GM12878 (cell line): ENCODE measurements at regions not wholly inside any gene's neighbourhood (a gene's known extent, or its start where the extent isn't known, plus 50 kb on each side); places are given as distances from the start of the nearest gene placed in this dataset.

Experiments used
- ATAC-seq: fragments of 200-7000 bp; cut with Tn5 transposase; 3 replicates; pipeline ENCODE4 v1.9.1; 2020; ENCODE audit warnings: mild to moderate bottlenecking, moderate library complexity
- BruUV-seq: library from RNA; stranded (reverse); fragments of 400-500 nt; replicated peaks from 2 replicates; lab custom pipeline; 2021; lab: Mats Ljungman, UMichigan
- CTCF ChIA-PET: fragments of 300-600 bp; sonication (Branson Sonifier 250); formaldehyde crosslinking; extraction: SDS; loops from one replicate; lab custom pipeline; 2021; ENCODE audit warnings: inconsistent platforms; lab: Yijun Ruan, JAX
- POLR2A ChIA-PET: fragments of 350-600 bp; formaldehyde crosslinking; extraction: SDS; loops from one replicate; lab custom pipeline; 2021; ENCODE audit warnings: inconsistent platforms; lab: Charles Lee
- RAD21 ChIA-PET: fragments of 300-600 bp; sonication (Branson Sonifier 250); formaldehyde crosslinking; loops from one replicate; lab custom pipeline; 2023; ENCODE audit warnings: antibody characterized with exemption; ENCODE audit not compliant: unreplicated experiment; lab: Charles Lee
- SMC1A ChIA-PET: fragments of 300-600 bp; sonication (Branson Sonifier 250); formaldehyde crosslinking; loops from one replicate; lab custom pipeline; 2023; ENCODE audit not compliant: unreplicated experiment, uncharacterized antibody; lab: Charles Lee
- DNase-seq: peaks from one replicate; pipeline ENCODE4 v3.0.0-alpha.2; 2011; ENCODE audit warnings: low read depth, low spot score
- FAIRE-seq: peaks from 3 replicates; lab custom pipeline; 2011; peaks lifted over from hg19 to GRCh38; lab: Jason Lieb, UNC
- H2AFZ ChIP-seq: 2 replicates; pipeline ENCODE4 v1.6.0; 2011; ENCODE audit warnings: low read depth, low read length, control low read depth; ENCODE audit not compliant: control insufficient read depth
- H3K27ac ChIP-seq: 2 replicates; pipeline ENCODE4 v1.5.1; 2011; ENCODE audit warnings: control low read depth; ENCODE audit not compliant: control insufficient read depth, insufficient read depth
- H3K27me3 ChIP-seq, 2 experiments: replicated peaks in 1 of 2; 2 replicates each; pipeline versions ENCODE4 v1.6.0 to v1.6.1; 2011; ENCODE audit warnings: low read length in 1 of 2; ENCODE audit not compliant: control insufficient read depth in 2 of 2, insufficient read depth in 2 of 2
- H3K36me3 ChIP-seq, 2 experiments: 2 replicates each; pipeline ENCODE4 v1.5.1; 2011; ENCODE audit warnings: low read length in 1 of 2; ENCODE audit not compliant: control insufficient read depth in 2 of 2, insufficient read depth in 2 of 2
- H3K4me1 ChIP-seq: 2 replicates; pipeline ENCODE4 v1.6.1; 2011; ENCODE audit warnings: mild to moderate bottlenecking, low read length, moderate library complexity, mixed read lengths; ENCODE audit not compliant: control insufficient read depth, insufficient read depth
- H3K4me2 ChIP-seq: 2 replicates; pipeline ENCODE4 v1.6.0; 2011; ENCODE audit warnings: control low read depth; ENCODE audit not compliant: control insufficient read depth, insufficient read depth
- H3K4me3 ChIP-seq: fragments of 200-600 bp; sonication (generic); 2 replicates; pipeline ENCODE4 v1.5.1; 2016
- H3K79me2 ChIP-seq: 2 replicates; pipeline ENCODE4 v1.6.0; 2011; ENCODE audit warnings: low read length; ENCODE audit not compliant: control insufficient read depth, insufficient read depth
- H3K9ac ChIP-seq: 2 replicates; pipeline ENCODE4 v1.8.0; 2011; ENCODE audit warnings: low read length, control low read depth, mixed read lengths; ENCODE audit not compliant: control insufficient read depth, insufficient read depth
- H3K9me3 ChIP-seq: replicated peaks from 3 replicates; pipeline ENCODE4 v1.5.1; 2011; ENCODE audit warnings: mild to moderate bottlenecking, low read length; ENCODE audit not compliant: control insufficient read depth, insufficient read depth
- H4K20me1 ChIP-seq: 2 replicates; pipeline ENCODE4 v1.6.0; 2011; ENCODE audit not compliant: control insufficient read depth, insufficient read depth
- RUNX3 ChIP-seq: IDR thresholded peaks from 2 replicates; pipeline ENCODE4 v1.6.1; 2012; ENCODE audit warnings: low read length, inconsistent platforms
- SPI1 ChIP-seq: IDR thresholded peaks from 2 replicates; pipeline ENCODE4 v1.6.1; 2011; ENCODE audit warnings: low read depth, mild to moderate bottlenecking, low read length, moderate library complexity, borderline replicate concordance; ENCODE audit not compliant: insufficient read depth
- WGBS: methylation state at CpG from one replicate; pipeline ENCODE4 v1.1.6; 2016; ENCODE audit warnings: low lambda C conversion rate; ENCODE audit not compliant: insufficient replicate concordance, insufficient coverage; ENCODE audit errors: missing lambda C conversion rate; 5-methylcytosine and 5-hydroxymethylcytosine counted together
- in situ Hi-C: fragments of 300-500 bp; cut with MboI; formaldehyde crosslinking; loops from 9 replicates; pipeline ENCODE4 v1.14.3; 2018; ENCODE audit warnings: mixed read lengths
- intact Hi-C: fragments of 100-400 bp; cut with micrococcal nuclease; formaldehyde crosslinking; loops from one replicate; pipeline ENCODE4 v1.14.2; 2022; ENCODE audit not compliant: unreplicated experiment
- TF ChIP-seq, protein P1 (sequence below): fragments of 450-650 bp; IDR thresholded peaks from 2 replicates; pipeline ENCODE4 v1.6.1; 2017; ENCODE audit warnings: borderline replicate concordance

DNA sequence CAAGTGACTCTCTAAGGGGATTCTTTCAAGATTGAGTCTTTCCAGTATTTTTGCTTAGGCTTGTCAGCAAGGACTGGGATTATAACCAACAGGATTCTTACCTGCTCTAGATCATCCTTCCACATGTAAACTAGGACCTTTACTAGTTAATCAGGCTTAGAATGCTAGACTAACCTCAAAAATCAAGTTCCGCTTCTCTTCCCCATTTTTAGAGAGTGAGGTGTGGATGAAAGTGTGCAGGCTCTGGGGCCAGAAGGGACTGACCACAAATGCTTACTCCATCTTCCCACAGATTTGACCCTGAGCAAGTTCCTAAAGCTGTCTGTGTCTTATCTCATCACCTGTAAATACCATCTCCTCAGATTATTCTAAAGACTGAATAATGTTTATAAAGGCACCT, 89.5 kb upstream of the IL12A start:
- Histone ChIP-seq H3K9ac (no peak overlapping the region), H3K36me3 (no peaks in the 10 kb centered on the region), H2AFZ (no peak overlapping the region), H3K79me2 (no peaks in the 10 kb centered on the region), H3K4me2 (no peak overlapping the region), H3K9me3 (no peaks in the 10 kb centered on the region), H3K27me3 (no peaks in the 10 kb centered on the region), H3K4me1 (peaks cover 22% of the 10 kb centered on the region), H3K27ac (no peak overlapping the region), H4K20me1 (no peaks in the 10 kb centered on the region), H3K4me3 (no peak overlapping the region)
- DNase-seq (no peak), ATAC-seq (no peak), FAIRE-seq (no peak)
- 100% methylated on average over 1 of the region's 1 CpG for WGBS
- in situ Hi-C loops: no loop called here
- ChIA-PET SMC1A (interaction anchor here (0.9 to 22.1 kb wide), 9 partner anchors 12 to 104 kb away, joined by 3 to 589 read pairs (median 5); no protein-coding TSS in a partner anchor), RAD21 (interaction anchor here (1.2 to 2.9 kb wide), 4 partner anchors 13 to 107 kb away, joined by 3 to 12 read pairs (median 7); no protein-coding TSS in a partner anchor), CTCF (interaction anchor here (0.5 to 14.7 kb wide), 6 partner anchors 12 to 194 kb away, joined by 3 to 152 read pairs (median 11); partner anchors contain the start of gene IL12A), POLR2A (interaction anchor here (0.6 to 3.2 kb wide), 3 partner anchors 19 to 30 kb away, joined by 4 to 17 read pairs (median 4); no protein-coding TSS in a partner anchor)
- no TSS peak for BruUV-seq
- TF ChIP-seq, protein P1, sequence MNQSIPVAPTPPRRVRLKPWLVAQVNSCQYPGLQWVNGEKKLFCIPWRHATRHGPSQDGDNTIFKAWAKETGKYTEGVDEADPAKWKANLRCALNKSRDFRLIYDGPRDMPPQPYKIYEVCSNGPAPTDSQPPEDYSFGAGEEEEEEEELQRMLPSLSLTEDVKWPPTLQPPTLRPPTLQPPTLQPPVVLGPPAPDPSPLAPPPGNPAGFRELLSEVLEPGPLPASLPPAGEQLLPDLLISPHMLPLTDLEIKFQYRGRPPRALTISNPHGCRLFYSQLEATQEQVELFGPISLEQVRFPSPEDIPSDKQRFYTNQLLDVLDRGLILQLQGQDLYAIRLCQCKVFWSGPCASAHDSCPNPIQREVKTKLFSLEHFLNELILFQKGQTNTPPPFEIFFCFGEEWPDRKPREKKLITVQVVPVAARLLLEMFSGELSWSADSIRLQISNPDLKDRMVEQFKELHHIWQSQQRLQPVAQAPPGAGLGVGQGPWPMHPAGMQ: no peak
- TF ChIP-seq RUNX3 (0 out of 2 replicates have a peak, but pooled peaks have one; percentile 15), SPI1 (peak; percentile 42; the same call in 1 of the 2 replicates)
- intact Hi-C loops: no loop called here
